GM19467 (cell line): ENCODE measurements at regions not wholly inside any gene's neighbourhood (a gene's known extent, or its start where the extent isn't known, plus 50 kb on each side); places are given as distances from the start of the nearest gene placed in this dataset.

Experiments
- ATAC-seq: cut with Tn5 transposase; IDR thresholded peaks from one replicate; pipeline ENCODE4 v1.9.1; 2021; ENCODE audit warnings: mild to moderate bottlenecking, moderate library complexity; ENCODE audit not compliant: unreplicated experiment

GRCh38 chr3:83302091-83302490, 1540.6 kb upstream of the GBE1 start:
- no peak for ATAC-seq

GRCh38 chr3:83317605-83318004, 1556.2 kb upstream of the GBE1 start:
- no peak for ATAC-seq

- ATAC-seq, result no peak
These were observed 1559.3 kb upstream of the GBE1 start for GRCh38 chr3:83320726-83321125.

- ATAC-seq, result no peak
These were observed 1560.0 kb upstream of the GBE1 start for GRCh38 chr3:83321457-83321856.

GRCh38 chr3:83321891-83322290, 1560.4 kb upstream of the GBE1 start:
- no peak for ATAC-seq

GRCh38 chr3:83354205-83354604, 1592.8 kb upstream of the GBE1 start:
- no peak for ATAC-seq

GRCh38 chr3:83393276-83393675, 1565.5 kb upstream of the CADM2 start:
- no peak for ATAC-seq

- ATAC-seq, result no peak
These were observed 1554.9 kb upstream of the CADM2 start for GRCh38 chr3:83403927-83404326.

- no peak for ATAC-seq
These were observed 1532.5 kb upstream of the CADM2 start for GRCh38 chr3:83426300-83426699.

GRCh38 chr3:83434880-83435587, 1523.8 kb upstream of the CADM2 start:
- ATAC-seq, result no peak

- no peak for ATAC-seq
These were observed 1520.6 kb upstream of the CADM2 start for GRCh38 chr3:83438188-83438587.

- ATAC-seq, result no peak
These were observed 1505.7 kb upstream of the CADM2 start for GRCh38 chr3:83453056-83453455.

- no peak for ATAC-seq
These were observed 1504.4 kb upstream of the CADM2 start for GRCh38 chr3:83454353-83454752.

GRCh38 chr3:83457551-83457950, 1501.2 kb upstream of the CADM2 start:
- no peak for ATAC-seq

GRCh38 chr3:83460052-83460451, 1498.7 kb upstream of the CADM2 start:
- no peak for ATAC-seq

GRCh38 chr3:83461411-83461810, 1497.4 kb upstream of the CADM2 start:
- ATAC-seq, result no peak

- ATAC-seq, result no peak
These were observed 1481.2 kb upstream of the CADM2 start for GRCh38 chr3:83477563-83477962.

- ATAC-seq, result no peak
These were observed 1476.3 kb upstream of the CADM2 start for GRCh38 chr3:83482402-83483070.

GRCh38 chr3:83496462-83496861, 1462.3 kb upstream of the CADM2 start:
- no peak for ATAC-seq

GRCh38 chr3:83498361-83499016, 1460.3 kb upstream of the CADM2 start:
- ATAC-seq, result no peak

GRCh38 chr3:83500422-83500821, 1458.4 kb upstream of the CADM2 start:
- no peak for ATAC-seq

GRCh38 chr3:83500931-83501330, 1457.9 kb upstream of the CADM2 start:
- no peak for ATAC-seq
